H4 (cell line): ENCODE measurements at regions not wholly inside any gene's neighbourhood (a gene's known extent, or its start where the extent isn't known, plus 50 kb on each side); places are given as distances from the start of the nearest gene placed in this dataset.
"Not testable (repeated sequence)": the region's sequence is repeated elsewhere in the genome, so short reads cannot be mapped to it uniquely, and the experiment has no call there.

ENCODE experiments used
- DNase-seq: peaks from one replicate; pipeline ENCODE4 v3.0.0-alpha.2; 2015; ENCODE audit warnings: low spot score

GRCh38 chr14:86288336-86288735 lies 758.4 kb downstream of the FLRT2 start:
- no peak for DNase-seq

GRCh38 chr14:86279405-86279804 lies 749.5 kb downstream of the FLRT2 start:
- no peak for DNase-seq

- DNase-seq: no peak
Measured at GRCh38 chr14:86257973-86258372, 728.0 kb downstream of the FLRT2 start.

- DNase-seq: no peak
Measured at GRCh38 chr14:86243158-86243557, 713.2 kb downstream of the FLRT2 start.

GRCh38 chr14:86237733-86238132 lies 707.8 kb downstream of the FLRT2 start:
- no peak for DNase-seq

- peak; percentile 6 for DNase-seq
Measured at GRCh38 chr14:86221755-86222154, 691.8 kb downstream of the FLRT2 start.

DNA sequence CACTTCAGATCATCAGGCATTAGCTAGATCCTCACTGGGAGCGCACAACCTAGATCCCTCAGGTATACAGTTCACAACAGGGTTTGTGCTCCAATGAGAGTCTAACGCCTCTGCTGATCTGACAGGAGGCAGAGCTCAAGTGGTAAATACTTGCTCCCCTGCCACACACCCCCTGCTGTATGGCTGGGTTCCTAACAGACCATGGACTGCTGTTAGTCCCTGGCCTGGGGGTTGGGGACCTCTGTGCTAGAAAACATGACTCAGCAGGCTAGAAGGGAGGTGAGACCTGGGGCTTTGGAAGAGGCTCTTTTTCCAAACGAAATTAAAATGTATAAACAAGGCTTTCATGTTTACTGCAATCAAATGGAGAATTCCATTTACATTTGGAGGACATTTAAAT lies 691.1 kb downstream of the FLRT2 start:
- peak; percentile 80 for DNase-seq

DNA sequence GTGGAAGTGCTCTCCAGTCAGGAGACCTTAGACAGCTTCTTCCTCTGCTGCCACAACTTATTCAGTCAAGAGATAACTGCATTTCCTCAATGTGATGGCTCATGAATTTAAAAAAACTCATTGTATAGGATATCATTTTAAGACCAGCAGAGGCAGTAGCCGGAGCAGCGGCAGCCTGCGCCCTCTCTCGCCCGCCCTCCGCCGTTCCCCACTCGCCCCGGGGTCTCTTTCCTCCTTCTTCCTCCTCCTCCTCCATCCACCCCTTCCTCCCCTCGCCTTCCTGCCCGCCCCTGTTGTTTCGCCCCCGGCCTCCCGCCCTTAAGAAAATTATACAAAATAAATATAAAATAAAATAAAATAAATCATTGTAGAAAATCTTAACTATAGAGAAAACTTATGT lies 687.6 kb downstream of the FLRT2 start:
- no peak for DNase-seq

DNA sequence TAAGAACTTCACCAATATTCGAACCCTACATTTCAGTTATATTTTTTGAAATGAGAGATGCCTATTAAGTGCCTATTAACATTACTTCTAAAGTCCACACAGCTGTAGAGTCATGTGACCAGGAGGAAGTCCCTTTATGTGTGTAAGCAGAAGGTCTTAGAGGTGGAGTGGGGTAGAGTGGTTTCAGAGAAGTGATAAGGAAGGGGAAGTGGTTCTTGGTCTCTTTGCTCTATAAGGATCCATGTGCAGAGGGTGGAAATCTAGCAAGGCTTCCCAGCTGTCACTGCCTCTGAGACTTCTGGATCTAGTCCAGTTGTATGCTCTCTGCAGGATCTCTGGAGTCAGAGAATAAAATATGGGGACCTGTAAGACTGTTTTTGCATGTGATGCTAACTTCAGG lies 673.9 kb downstream of the FLRT2 start:
- DNase-seq: no peak

DNA sequence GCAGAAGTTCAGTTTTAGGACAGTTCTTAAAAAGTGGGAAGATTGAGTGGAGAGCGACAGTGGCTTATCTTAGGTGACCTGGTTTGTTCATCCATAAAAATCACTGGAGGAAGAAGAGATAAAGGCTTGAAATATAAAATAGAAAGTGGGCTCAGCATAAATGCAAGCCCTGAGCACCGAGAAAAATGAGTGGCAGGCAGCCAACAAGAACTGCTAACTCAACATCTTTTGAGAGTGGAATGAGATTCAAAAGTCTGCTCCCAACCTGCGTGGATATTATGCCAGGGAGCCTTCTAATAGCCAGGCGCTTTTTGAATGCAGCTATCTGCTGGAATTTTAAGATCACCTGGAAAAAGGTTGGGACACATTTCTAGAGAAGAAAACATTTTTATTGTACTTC lies 666.5 kb downstream of the FLRT2 start:
- no peak for DNase-seq

GRCh38 chr14:86193756-86194155 lies 663.8 kb downstream of the FLRT2 start:
- DNase-seq: no peak

- no peak for DNase-seq
Measured at GRCh38 chr14:86179980-86180379, 650.0 kb downstream of the FLRT2 start.

DNA sequence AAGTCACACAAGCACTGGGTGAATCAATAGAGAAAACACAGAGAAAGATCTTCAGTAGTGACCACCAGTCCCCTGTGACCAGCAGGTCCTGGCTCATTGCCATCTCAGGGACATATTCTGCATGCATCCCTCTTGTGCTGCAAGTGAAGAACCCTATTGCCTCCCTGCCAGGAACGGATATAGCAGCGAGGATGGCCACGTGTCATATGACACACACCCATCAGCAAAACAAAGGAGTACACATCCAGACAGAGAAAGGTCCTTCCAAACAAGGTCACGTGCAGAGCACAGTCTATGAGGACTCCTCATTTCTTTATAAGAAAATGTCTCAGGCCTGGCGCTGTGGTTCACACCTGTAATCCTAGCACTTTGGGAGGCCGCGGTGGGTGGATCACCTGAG lies 638.4 kb downstream of the FLRT2 start:
- no peak for DNase-seq

DNA sequence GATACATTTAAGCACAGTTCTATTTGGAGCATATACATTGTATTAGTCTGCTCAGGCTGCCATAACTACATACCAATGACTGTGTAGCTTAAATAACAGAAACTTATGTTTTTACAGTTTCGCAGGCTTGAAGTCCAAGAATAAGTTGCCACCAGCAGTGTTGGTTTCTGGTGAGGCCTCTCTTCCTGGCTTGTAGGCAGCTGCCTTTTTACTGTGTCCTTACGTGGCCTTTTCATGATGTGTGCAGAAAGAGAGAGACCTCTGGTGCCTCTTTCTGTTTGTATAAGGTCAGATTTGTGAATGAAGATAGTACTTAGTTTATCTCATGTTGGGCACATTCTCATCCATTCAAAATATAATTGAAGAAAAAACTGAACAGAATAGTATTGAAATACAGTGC lies 636.6 kb downstream of the FLRT2 start:
- no peak for DNase-seq

DNA sequence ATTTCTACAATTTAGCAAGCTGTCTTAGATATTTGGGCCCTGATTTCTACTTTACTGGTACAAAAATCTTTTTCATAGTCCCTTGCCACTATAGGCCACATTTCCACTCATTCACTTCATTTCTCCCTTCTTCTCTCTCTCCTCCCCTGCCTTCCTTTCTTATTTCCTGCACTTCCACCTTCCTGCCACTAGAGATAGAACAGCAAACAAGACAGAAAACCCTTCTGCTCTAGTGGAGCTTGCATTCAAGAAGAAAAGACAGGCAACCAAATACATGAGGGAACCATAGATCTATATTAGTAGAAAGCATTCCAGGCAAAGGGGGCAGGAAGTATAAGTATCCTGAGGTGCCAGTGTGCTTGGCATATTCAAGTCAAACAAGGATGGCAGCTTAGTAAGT lies 623.5 kb downstream of the FLRT2 start:
- no peak for DNase-seq

DNA sequence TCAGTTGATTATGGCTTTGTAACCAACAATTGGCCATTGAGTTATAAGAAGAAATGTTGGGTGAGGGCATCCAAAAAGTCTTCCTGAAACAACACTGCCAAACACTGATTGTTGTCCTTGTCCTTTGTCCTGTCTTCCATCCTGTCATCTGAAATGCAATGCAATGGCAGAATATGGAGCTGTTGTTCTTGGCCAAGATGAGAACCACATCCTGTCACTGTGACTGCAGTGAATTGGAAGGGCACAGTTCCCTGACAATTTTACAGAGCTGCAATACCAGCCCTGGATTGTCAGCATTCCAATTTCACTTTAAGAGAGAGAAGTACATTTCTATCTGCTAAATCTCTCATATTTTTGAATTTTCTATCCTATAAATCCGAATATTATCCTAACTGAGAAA lies 613.3 kb downstream of the FLRT2 start:
- no peak for DNase-seq

DNA sequence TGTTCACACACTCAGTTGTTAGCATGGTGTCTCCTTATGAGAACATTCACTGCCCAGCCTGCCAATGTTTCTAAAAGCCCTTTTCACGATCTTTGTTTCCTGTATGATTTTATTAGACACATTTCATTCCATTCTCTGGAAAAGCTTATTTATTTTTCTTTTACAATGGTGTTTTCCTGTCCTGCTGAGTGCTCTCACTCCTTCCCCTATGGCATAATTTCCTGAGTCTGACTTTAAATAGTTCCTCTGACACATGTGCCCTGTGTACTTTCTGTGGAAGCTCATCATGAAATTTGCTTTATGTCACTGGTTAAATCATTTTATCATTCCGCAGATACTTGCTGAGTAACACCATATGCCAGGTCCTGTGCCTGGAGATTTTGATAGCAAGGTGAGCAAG lies 612.0 kb downstream of the FLRT2 start:
- no peak for DNase-seq

- DNase-seq: no peak
Measured at GRCh38 chr14:86129426-86129825, 599.5 kb downstream of the FLRT2 start.

- no peak for DNase-seq
Measured at GRCh38 chr14:86124328-86124727, 594.4 kb downstream of the FLRT2 start.

DNA sequence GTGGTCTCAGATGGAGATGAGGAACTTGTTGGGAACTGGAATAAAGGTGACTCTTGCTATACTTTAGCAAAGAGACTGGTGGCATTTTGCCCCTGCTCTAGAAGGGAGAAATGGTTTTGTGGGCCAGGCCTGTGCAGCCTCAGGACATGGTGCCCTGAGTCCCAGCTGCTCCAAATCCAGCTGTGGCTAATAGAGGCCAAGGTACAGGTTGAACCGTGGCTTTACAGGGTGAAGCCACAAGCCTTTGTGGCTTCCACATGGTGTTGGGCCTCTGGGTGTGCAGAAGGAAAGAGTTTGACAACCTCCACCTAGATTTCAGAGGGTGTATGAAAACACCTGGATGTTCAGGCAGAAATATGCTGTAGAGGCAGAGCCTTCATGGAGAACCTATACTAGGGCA lies 586.0 kb downstream of the FLRT2 start:
- no peak for DNase-seq

GRCh38 chr14:86110871-86111270 lies 580.9 kb downstream of the FLRT2 start:
- DNase-seq: not testable (repeated sequence)

GRCh38 chr14:86104691-86105265 lies 574.8 kb downstream of the FLRT2 start:
- DNase-seq: no peak

GRCh38 chr14:86094512-86094911 lies 564.6 kb downstream of the FLRT2 start:
- no peak for DNase-seq

- DNase-seq: no peak
Measured at GRCh38 chr14:86091811-86092210, 561.9 kb downstream of the FLRT2 start.

GRCh38 chr14:86088156-86088555 lies 558.2 kb downstream of the FLRT2 start:
- DNase-seq: no peak
